Neural cell (in vitro differentiated cells): ENCODE measurements at regions not wholly inside any gene's neighbourhood (a gene's known extent, or its start where the extent isn't known, plus 50 kb on each side); places are given as distances from the start of the nearest gene placed in this dataset.

Source experiments
- CTCF ChIP-seq: fragments of 450-650 bp; IDR thresholded peaks from 2 replicates; pipeline ENCODE4 v1.5.1; 2014; ENCODE audit warnings: antibody characterized with exemption, mild to moderate bottlenecking, moderate library complexity; ENCODE audit not compliant: poor library complexity, severe bottlenecking
- EZH2 ChIP-seq: fragments of 200-600, 300-800 bp; shearing (Covaris generic), sonication (generic); IDR thresholded peaks from 2 replicates; pipeline ENCODE4 v1.6.1; 2014; ENCODE audit warnings: antibody characterized with exemption, low read length, borderline replicate concordance, mild to moderate bottlenecking; ENCODE audit not compliant: insufficient read depth, poor library complexity, severe bottlenecking
- POLR2AphosphoS5 ChIP-seq: IDR thresholded peaks from 2 replicates; pipeline ENCODE4 v1.6.1; 2012
- RAD21 ChIP-seq: fragments of 450-650 bp; conservative IDR thresholded peaks from 2 replicates; pipeline ENCODE4 v1.6.1; 2014; ENCODE audit warnings: antibody characterized with exemption, mild to moderate bottlenecking, moderate library complexity
- REST ChIP-seq: IDR thresholded peaks from 2 replicates; pipeline ENCODE4 v1.6.1; 2012; ENCODE audit warnings: borderline replicate concordance
- SMC3 ChIP-seq: fragments of 450-650 bp; conservative IDR thresholded peaks from 2 replicates; pipeline ENCODE4 v1.6.1; 2014; ENCODE audit warnings: antibody characterized with exemption, mild to moderate bottlenecking, moderate library complexity; ENCODE audit not compliant: poor library complexity
- TAF1 ChIP-seq: IDR thresholded peaks from 2 replicates; pipeline ENCODE4 v1.6.1; 2012; ENCODE audit warnings: low read depth

DNA sequence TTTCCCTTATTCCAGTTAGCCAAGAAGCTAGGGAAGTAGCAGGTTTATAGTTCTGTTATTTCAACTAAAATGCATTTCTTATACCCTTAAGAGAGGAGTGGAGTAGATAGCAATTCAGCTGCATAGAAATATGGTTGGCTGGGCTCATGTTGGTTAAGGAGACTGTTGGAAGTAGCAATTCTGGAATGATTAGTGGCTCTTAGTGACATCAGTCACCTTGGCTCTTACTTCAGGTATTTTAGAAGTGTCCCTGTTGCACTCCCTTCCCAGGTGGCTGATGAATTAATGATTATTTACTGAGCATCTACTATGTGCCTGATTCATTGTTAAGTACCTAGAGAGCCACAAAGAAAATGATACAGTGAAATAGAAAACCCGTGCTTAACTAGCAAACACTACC lies 128.1 kb downstream of the MGST1 start:
- no peak for TF ChIP-seq CTCF
- no peak for TF ChIP-seq RAD21
- TF ChIP-seq TAF1: no peak
- TF ChIP-seq SMC3: no peak
- TF ChIP-seq POLR2AphosphoS5: no peak
- TF ChIP-seq REST: no peak
- no peak for TF ChIP-seq EZH2
